Gastroesophageal sphincter (tissue), 3 donors: ENCODE measurements at regions not wholly inside any gene's neighbourhood (a gene's known extent, or its start where the extent isn't known, plus 50 kb on each side); places are given as distances from the start of the nearest gene placed in this dataset.
"Not testable (repeated sequence)": the region's sequence is repeated elsewhere in the genome, so short reads cannot be mapped to it uniquely, and the experiment has no call there.

ENCODE experiments used
- POLR2AphosphoS5 ChIP-seq: sonication (generic); formaldehyde crosslinking; IDR thresholded peaks from one replicate; pipeline ENCODE4 v1.6.1; 2017; ENCODE audit warnings: antibody characterized with exemption
- TF ChIP-seq, protein P1 (sequence below), 4 experiments: fragments of 200-600 bp in 2 of 4; fragments of 450-650 bp in 2 of 4; sonication (generic) in 1 of 4; IDR thresholded peaks; one replicate each; pipeline ENCODE4 v1.5.1; 2017 to 2019; ENCODE audit warnings: antibody characterized with exemption in 4 of 4, mild to moderate bottlenecking in 2 of 4, moderate library complexity in 2 of 4

DNA sequence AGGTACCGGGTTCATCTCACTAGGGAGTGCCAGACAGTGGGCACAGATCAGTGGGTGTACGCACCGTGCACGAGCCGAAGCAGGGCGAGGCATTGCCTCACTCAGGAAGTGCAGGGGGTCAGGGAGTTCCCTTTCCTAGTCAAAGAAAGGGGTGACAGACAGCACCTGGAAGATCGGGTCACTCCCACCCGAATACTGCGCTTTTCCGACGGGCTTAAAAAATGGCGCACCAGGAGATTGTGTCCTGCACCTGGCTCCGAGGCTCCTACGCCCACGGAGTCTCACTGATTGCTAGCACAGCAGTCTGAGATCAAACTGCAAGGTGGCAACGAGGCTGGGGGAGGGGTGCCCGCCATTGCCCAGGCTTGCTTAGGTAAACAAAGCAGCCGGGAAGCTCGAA lies 1188.5 kb downstream of the FAM133A start:
- TF ChIP-seq POLR2AphosphoS5: not testable (repeated sequence)
- TF ChIP-seq, protein P1, sequence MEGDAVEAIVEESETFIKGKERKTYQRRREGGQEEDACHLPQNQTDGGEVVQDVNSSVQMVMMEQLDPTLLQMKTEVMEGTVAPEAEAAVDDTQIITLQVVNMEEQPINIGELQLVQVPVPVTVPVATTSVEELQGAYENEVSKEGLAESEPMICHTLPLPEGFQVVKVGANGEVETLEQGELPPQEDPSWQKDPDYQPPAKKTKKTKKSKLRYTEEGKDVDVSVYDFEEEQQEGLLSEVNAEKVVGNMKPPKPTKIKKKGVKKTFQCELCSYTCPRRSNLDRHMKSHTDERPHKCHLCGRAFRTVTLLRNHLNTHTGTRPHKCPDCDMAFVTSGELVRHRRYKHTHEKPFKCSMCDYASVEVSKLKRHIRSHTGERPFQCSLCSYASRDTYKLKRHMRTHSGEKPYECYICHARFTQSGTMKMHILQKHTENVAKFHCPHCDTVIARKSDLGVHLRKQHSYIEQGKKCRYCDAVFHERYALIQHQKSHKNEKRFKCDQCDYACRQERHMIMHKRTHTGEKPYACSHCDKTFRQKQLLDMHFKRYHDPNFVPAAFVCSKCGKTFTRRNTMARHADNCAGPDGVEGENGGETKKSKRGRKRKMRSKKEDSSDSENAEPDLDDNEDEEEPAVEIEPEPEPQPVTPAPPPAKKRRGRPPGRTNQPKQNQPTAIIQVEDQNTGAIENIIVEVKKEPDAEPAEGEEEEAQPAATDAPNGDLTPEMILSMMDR (IDR thresholded peaks at IDR 0.05): not testable (repeated sequence)
